OCI-LY3 (cell line): ENCODE measurements at regions not wholly inside any gene's neighbourhood (a gene's known extent, or its start where the extent isn't known, plus 50 kb on each side); places are given as distances from the start of the nearest gene placed in this dataset.
A peak's percentile ranks its signal among the peaks of the same experiment; 100 is the strongest.

Source experiments
- H2AFZ ChIP-seq: fragments of 200-600, 300-600 bp; shearing (Covaris generic); 2 replicates; pipeline ENCODE4 v1.6.0; 2014; ENCODE audit warnings: antibody characterized with exemption, low read depth, low read length
- H3K27ac ChIP-seq: fragments of 200-600, 300-600 bp; sonication (generic); 2 replicates; pipeline ENCODE4 v1.5.1; 2014; ENCODE audit warnings: mild to moderate bottlenecking, low read length, moderate library complexity, mixed read lengths
- H3K27me3 ChIP-seq: fragments of 200-600, 300-600 bp; sonication (generic); 2 replicates; pipeline ENCODE4 v1.6.1; 2014; ENCODE audit warnings: low read depth, low read length, mixed read lengths
- H3K36me3 ChIP-seq: fragments of 200-600, 300-600 bp; sonication (generic); replicated peaks from 2 replicates; pipeline ENCODE3; 2014; ENCODE audit warnings: low read depth, low read length, mixed read lengths
- H3K4me1 ChIP-seq: fragments of 300-600, 200-600 bp; sonication (generic); 2 replicates; pipeline ENCODE4 v1.6.1; 2014; ENCODE audit warnings: low read length, mixed read lengths
- H3K4me2 ChIP-seq: fragments of 200-600, 300-600 bp; sonication (generic); 2 replicates; pipeline ENCODE4 v1.6.1; 2014; ENCODE audit warnings: low read length, mixed read lengths
- H3K4me3 ChIP-seq: fragments of 300-600, 200-600 bp; sonication (generic); 2 replicates; pipeline ENCODE4 v1.5.1; 2014; ENCODE audit warnings: antibody characterized with exemption, mild to moderate bottlenecking, low read length, moderate library complexity
- H3K79me2 ChIP-seq: fragments of 300-600, 200-600 bp; shearing (Covaris generic); 2 replicates; pipeline ENCODE4 v1.6.1; 2014; ENCODE audit warnings: mild to moderate bottlenecking, low read length, mixed read lengths
- H3K9ac ChIP-seq: fragments of 300-600, 200-600 bp; shearing (Covaris generic); 2 replicates; pipeline ENCODE4 v1.6.0; 2014; ENCODE audit warnings: mild to moderate bottlenecking, low read length, moderate library complexity
- H3K9me3 ChIP-seq: fragments of 200-600, 300-600 bp; shearing (Covaris generic); 2 replicates; pipeline ENCODE4 v1.6.1; 2014; ENCODE audit warnings: low read length, mixed read lengths; ENCODE audit not compliant: insufficient read depth
- H4K20me1 ChIP-seq: fragments of 200-600, 300-600 bp; sonication (generic); 2 replicates; pipeline ENCODE4 v1.6.1; 2016; ENCODE audit warnings: low read length, mixed read lengths; ENCODE audit not compliant: insufficient read depth
- EZH2phosphoT487 ChIP-seq: fragments of 200-600 bp; shearing (Covaris generic); IDR thresholded peaks from 2 replicates; pipeline ENCODE4 v1.6.1; 2018; ENCODE audit warnings: antibody characterized with exemption, mixed run types, low read depth
- TF ChIP-seq, protein P1 (sequence below): fragments of 200-600, 300-600 bp; sonication (generic); IDR thresholded peaks from 2 replicates; pipeline ENCODE4 v1.5.1; 2014; ENCODE audit warnings: antibody characterized with exemption, low read length, low read depth

DNA sequence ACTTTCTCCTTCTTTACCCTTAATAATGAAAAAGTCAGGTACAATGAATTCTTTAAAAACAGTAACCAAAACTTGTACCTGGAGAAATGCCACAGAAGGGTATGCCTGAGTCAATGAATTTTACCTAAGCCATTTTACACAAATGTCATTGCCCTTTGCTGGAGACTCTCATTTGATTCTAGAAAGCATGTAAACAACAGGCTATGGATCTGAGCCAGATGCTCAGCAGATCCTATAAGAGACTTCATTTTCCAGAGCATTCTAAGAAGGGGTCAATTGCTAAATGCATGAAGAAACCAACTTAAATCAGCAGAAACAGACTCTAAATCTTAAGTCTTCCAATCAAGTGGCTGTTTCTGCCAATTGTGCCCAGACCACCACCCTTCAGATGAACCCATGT, 83.8 kb upstream of the GALNT15 start:
- Histone ChIP-seq H4K20me1 (no peaks in the 10 kb centered on the region), H3K27me3 (peaks cover 29% of the 10 kb centered on the region), H3K27ac (no peak overlapping the region), H3K4me3 (no peak overlapping the region), H2AFZ (no peak overlapping the region), H3K79me2 (no peaks in the 10 kb centered on the region), H3K4me1 (no peaks in the 10 kb centered on the region), H3K36me3 (no peaks in the 10 kb centered on the region), H3K9me3 (no peaks in the 10 kb centered on the region), H3K4me2 (no peak overlapping the region), H3K9ac (no peak overlapping the region)
- TF ChIP-seq EZH2phosphoT487 = no peak
- TF ChIP-seq, protein P1, sequence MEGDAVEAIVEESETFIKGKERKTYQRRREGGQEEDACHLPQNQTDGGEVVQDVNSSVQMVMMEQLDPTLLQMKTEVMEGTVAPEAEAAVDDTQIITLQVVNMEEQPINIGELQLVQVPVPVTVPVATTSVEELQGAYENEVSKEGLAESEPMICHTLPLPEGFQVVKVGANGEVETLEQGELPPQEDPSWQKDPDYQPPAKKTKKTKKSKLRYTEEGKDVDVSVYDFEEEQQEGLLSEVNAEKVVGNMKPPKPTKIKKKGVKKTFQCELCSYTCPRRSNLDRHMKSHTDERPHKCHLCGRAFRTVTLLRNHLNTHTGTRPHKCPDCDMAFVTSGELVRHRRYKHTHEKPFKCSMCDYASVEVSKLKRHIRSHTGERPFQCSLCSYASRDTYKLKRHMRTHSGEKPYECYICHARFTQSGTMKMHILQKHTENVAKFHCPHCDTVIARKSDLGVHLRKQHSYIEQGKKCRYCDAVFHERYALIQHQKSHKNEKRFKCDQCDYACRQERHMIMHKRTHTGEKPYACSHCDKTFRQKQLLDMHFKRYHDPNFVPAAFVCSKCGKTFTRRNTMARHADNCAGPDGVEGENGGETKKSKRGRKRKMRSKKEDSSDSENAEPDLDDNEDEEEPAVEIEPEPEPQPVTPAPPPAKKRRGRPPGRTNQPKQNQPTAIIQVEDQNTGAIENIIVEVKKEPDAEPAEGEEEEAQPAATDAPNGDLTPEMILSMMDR = no peak

DNA sequence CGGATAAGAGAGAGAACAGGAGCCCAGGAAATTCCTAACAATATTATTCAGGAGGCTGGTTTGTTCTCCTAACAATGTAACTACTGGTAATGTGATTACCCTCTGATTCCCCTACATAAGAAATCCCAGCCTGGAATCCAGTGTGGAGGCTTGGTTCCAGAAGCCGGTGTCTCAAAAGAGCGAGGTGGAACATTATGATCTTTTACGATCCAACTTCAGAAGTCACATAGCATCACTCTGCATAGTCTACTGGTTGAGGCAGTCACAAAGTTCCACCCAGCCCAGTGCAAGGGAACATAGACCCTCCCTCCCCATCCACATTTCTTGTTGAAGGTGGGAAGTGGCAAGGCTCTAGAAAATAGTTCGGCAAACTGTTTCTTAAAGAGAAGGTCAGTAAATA, 81.6 kb upstream of the GALNT15 start:
- Histone ChIP-seq H3K4me3 (no peak overlapping the region), H4K20me1 (no peaks in the 10 kb centered on the region), H2AFZ (no peak overlapping the region), H3K36me3 (no peaks in the 10 kb centered on the region), H3K9me3 (no peaks in the 10 kb centered on the region), H3K27ac (no peak overlapping the region), H3K9ac (no peak overlapping the region), H3K4me2 (no peak overlapping the region), H3K27me3 (peaks cover 29% of the 10 kb centered on the region), H3K4me1 (no peaks in the 10 kb centered on the region), H3K79me2 (no peaks in the 10 kb centered on the region)
- TF ChIP-seq EZH2phosphoT487 = no peak
- TF ChIP-seq, protein P1 = no peak

DNA sequence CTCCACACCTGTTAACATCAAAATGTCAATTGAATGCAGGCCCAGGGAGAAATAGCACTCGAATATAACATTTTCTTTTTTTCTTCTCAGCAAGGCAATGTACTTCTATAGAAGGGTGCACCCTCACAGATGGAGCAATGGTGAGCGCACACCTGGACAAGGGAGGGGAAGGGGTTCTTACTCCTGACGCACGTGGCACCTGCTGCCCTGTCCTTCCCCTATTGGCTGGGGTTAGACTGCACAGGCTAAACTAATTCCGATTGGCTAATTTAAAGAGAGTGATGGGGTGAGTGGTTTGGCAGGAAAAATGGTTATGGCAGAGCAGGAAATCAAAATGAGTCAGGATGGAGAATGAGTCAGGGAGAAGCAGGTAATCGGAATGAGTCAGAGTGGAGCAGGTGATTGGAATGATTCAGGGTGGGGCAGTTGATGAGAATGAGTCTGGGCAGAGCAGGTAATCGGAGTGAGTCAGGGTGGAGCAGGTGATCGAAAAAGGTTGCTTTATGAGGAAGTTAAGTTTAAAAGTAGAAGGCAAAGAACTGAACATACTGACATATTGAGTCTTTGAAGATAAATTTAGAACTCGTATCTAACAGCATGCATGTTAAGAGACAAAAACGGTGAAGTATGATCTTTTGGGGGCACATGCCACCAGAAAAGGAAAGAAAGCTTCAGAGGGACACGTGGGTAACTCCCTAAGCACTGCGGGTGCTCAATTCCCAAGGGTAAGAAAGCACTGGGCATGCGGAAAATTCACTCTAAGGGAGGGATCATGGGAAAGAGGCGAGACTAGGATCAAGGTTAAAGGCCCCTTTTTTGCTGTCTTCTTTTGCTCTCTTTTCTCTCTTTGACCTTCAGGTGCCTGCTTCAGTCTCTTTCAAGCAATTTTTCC, 72.9 kb upstream of the GALNT15 start:
- Histone ChIP-seq H3K36me3 (no peaks in the 10 kb centered on the region), H2AFZ (no peak overlapping the region), H3K27ac (no peak overlapping the region; the same call in 1 of the 2 replicates), H3K4me1 (peaks cover 5% of the 10 kb centered on the region), H3K9ac (no peak overlapping the region), H3K79me2 (no peaks in the 10 kb centered on the region), H3K4me2 (peak overlapping the region; percentile 46), H3K27me3 (peaks cover 19% of the 10 kb centered on the region), H4K20me1 (no peaks in the 10 kb centered on the region), H3K4me3 (no peak overlapping the region), H3K9me3 (no peaks in the 10 kb centered on the region)
- TF ChIP-seq EZH2phosphoT487 = no peak
- TF ChIP-seq, protein P1 = no peak

DNA sequence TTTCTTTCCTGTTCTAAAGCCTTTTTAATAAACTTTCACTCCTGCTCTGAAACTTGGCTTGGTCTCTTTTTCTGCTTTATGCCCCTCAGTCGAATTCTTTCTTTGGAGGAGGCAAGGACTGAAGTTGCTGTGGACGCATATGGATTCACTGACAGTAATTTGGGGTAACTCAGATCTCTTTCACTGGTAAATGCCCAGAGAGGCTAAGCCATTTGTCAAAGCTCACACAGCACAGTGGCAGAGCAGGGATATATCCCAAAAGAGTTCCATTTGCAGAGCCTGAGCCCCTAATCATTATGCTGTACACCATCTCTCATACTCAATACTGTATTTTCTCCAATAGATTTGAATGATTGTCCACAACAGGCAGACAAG, 72.3 kb upstream of the GALNT15 start:
- Histone ChIP-seq H3K4me3 (no peak overlapping the region), H3K27ac (no peak overlapping the region; the same call in 1 of the 2 replicates), H3K9ac (no peak overlapping the region), H3K9me3 (no peaks in the 10 kb centered on the region), H3K4me1 (peaks cover 5% of the 10 kb centered on the region), H3K36me3 (no peaks in the 10 kb centered on the region), H3K27me3 (peaks cover 19% of the 10 kb centered on the region), H2AFZ (no peak overlapping the region), H3K79me2 (no peaks in the 10 kb centered on the region), H3K4me2 (0 out of 2 replicates have a peak overlapping the region, but pooled peaks have one; percentile 46), H4K20me1 (no peaks in the 10 kb centered on the region)
- TF ChIP-seq, protein P1 = no peak
- TF ChIP-seq EZH2phosphoT487 = no peak
